K562 (cell line): ENCODE measurements at regions not wholly inside any gene's neighbourhood (a gene's known extent, or its start where the extent isn't known, plus 50 kb on each side); places are given as distances from the start of the nearest gene placed in this dataset.
A peak's percentile ranks its signal among the peaks of the same experiment; 100 is the strongest.
"Not testable (repeated sequence)": the region's sequence is repeated elsewhere in the genome, so short reads cannot be mapped to it uniquely, and the experiment has no call there.

ENCODE experiments used
- ATAC-seq: fragments of 200-7000 bp; cut with Tn5 transposase; 3 replicates; pipeline ENCODE4 v1.9.1; 2020; ENCODE audit warnings: moderate library complexity
- BruUV-seq: library from RNA; stranded (reverse); fragments of 400-500 nt; replicated peaks from 2 replicates; lab custom pipeline; 2021; lab: Mats Ljungman, UMichigan
- CTCF ChIA-PET: fragments of 300-600 bp; formaldehyde crosslinking; extraction: SDS; loops from one replicate; lab custom pipeline; 2021; ENCODE audit warnings: low intra/inter-chr PET ratio; lab: Yijun Ruan, JAX
- POLR2A ChIA-PET: fragments of 300-600, 350-650 bp; sonication (Branson Sonifier 250); formaldehyde crosslinking; extraction: SDS; loops from one replicate; lab custom pipeline; 2021; ENCODE audit warnings: antibody characterized with exemption, inconsistent platforms; lab: Yijun Ruan, JAX
- DNase-seq, 4 experiments: peaks; one replicate each; pipeline versions ENCODE4 v3.0.0 to v3.0.0-alpha.2; 2011 to 2018; ENCODE audit warnings: low spot score in 3 of 4, mixed read lengths in 3 of 4; ENCODE audit errors: extremely low read depth in 1 of 4
- FAIRE-seq: peaks from 2 replicates; lab custom pipeline; 2011; peaks lifted over from hg19 to GRCh38; lab: Jason Lieb, UNC
- H2AFZ ChIP-seq: 2 replicates; pipeline ENCODE4 v1.6.0; 2011; ENCODE audit warnings: low read depth, low read length, control low read depth, inconsistent platforms
- H3K27ac ChIP-seq: fragments of 200-600 bp; 3 replicates; pipeline ENCODE4 v1.8.0; 2011; ENCODE audit warnings: low read depth, mild to moderate bottlenecking, control low read depth, inconsistent platforms, low read length, moderate library complexity, mixed read lengths; ENCODE audit errors: extremely low read depth
- H3K27me3 ChIP-seq, 2 experiments: fragments of 300-600 bp in 1 of 2; 2 replicates in 1 of 2; 3 replicates in 1 of 2; pipeline versions ENCODE4 v1.6.0 to v1.8.0; 2011; ENCODE audit warnings: inconsistent platforms in 2 of 2, low read length in 2 of 2, mild to moderate bottlenecking in 1 of 2, mixed read lengths in 1 of 2, moderate library complexity in 1 of 2; ENCODE audit not compliant: control insufficient read depth in 2 of 2, insufficient read depth in 2 of 2
- H3K36me3 ChIP-seq: fragments of 300-600 bp; 3 replicates; pipeline ENCODE4 v1.8.0; 2011; ENCODE audit warnings: mild to moderate bottlenecking, low read length, inconsistent platforms; ENCODE audit not compliant: control insufficient read depth, insufficient read depth
- H3K4me1 ChIP-seq, 2 experiments: fragments of 200-600 bp in 1 of 2; replicated peaks in 1 of 2; 2 replicates in 1 of 2; 3 replicates in 1 of 2; pipeline versions ENCODE4 v1.5.1 to v1.8.0; 2011; ENCODE audit warnings: inconsistent platforms in 2 of 2, low read length in 2 of 2, mild to moderate bottlenecking in 1 of 2, mixed read lengths in 1 of 2, moderate library complexity in 1 of 2; ENCODE audit not compliant: control insufficient read depth in 2 of 2, insufficient read depth in 2 of 2
- H3K4me2 ChIP-seq: 2 replicates; pipeline ENCODE4 v1.6.1; 2011; ENCODE audit warnings: low read length, control low read depth, inconsistent platforms, mixed read lengths; ENCODE audit not compliant: insufficient read depth
- H3K4me3 ChIP-seq: fragments of 200-600 bp; sonication (generic), shearing (Covaris generic); 2 replicates; pipeline ENCODE4 v1.5.1; 2016; ENCODE audit warnings: control low read depth, inconsistent platforms
- H3K79me2 ChIP-seq: fragments of 200-600 bp; 3 replicates; pipeline ENCODE4 v1.8.0; 2011; ENCODE audit warnings: low read length, inconsistent platforms; ENCODE audit not compliant: control insufficient read depth, insufficient read depth
- H3K9ac ChIP-seq, 2 experiments: 2 replicates each; pipeline versions ENCODE4 v1.6.0 to v1.6.1; 2011; ENCODE audit warnings: low read depth in 2 of 2, low read length in 2 of 2, control low read depth in 1 of 2, inconsistent platforms in 1 of 2, mild to moderate bottlenecking in 1 of 2, mixed read lengths in 1 of 2; ENCODE audit not compliant: insufficient read depth in 1 of 2
- H3K9me1 ChIP-seq: one replicate; pipeline ENCODE4 v1.6.0; 2011; ENCODE audit warnings: inconsistent platforms, mild to moderate bottlenecking, low read length, moderate library complexity; ENCODE audit not compliant: control insufficient read depth, insufficient read depth
- H3K9me3 ChIP-seq: replicated peaks from 2 replicates; pipeline ENCODE4 v1.5.1; 2011; ENCODE audit warnings: low read depth, low read length, inconsistent platforms; ENCODE audit not compliant: control insufficient read depth, insufficient read depth
- H4K20me1 ChIP-seq: replicated peaks from 2 replicates; pipeline ENCODE4 v1.6.1; 2011; ENCODE audit warnings: low read length, inconsistent platforms, mixed read lengths; ENCODE audit not compliant: control insufficient read depth, insufficient read depth
- HDAC1 ChIP-seq, 2 experiments: fragments of 450-650 bp; IDR thresholded peaks; 2 replicates each; pipeline ENCODE4 v1.6.1; 2016 to 2017; ENCODE audit warnings: inconsistent platforms in 1 of 2, mild to moderate bottlenecking in 1 of 2, moderate library complexity in 1 of 2
- ZNF445 ChIP-seq: fragments of 250-450 bp; sonication (Bioruptor Pico); IDR thresholded peaks from 2 replicates; pipeline ENCODE4 v1.4.0; 2020; ENCODE audit warnings: low read depth, mild to moderate bottlenecking, moderate library complexity
- WGBS: fragments of 100-300 bp; shearing (Covaris generic); methylation state at CpG from one replicate; pipeline ENCODE4 v1.1.6; 2016; ENCODE audit warnings: low coverage, mixed read lengths; ENCODE audit not compliant: insufficient coverage; ENCODE audit errors: missing lambda C conversion rate; 5-methylcytosine and 5-hydroxymethylcytosine counted together
- in situ Hi-C: fragments of 300-500 bp; cut with MboI; formaldehyde crosslinking; loops from 4 replicates; pipeline ENCODE4 v1.15.0; 2018; ENCODE audit warnings: inconsistent platforms, mixed read lengths
- intact Hi-C: fragments of 100-400 bp; cut with micrococcal nuclease; formaldehyde crosslinking; loops from 2 replicates; pipeline ENCODE4 v1.14.2; 2022

DNA sequence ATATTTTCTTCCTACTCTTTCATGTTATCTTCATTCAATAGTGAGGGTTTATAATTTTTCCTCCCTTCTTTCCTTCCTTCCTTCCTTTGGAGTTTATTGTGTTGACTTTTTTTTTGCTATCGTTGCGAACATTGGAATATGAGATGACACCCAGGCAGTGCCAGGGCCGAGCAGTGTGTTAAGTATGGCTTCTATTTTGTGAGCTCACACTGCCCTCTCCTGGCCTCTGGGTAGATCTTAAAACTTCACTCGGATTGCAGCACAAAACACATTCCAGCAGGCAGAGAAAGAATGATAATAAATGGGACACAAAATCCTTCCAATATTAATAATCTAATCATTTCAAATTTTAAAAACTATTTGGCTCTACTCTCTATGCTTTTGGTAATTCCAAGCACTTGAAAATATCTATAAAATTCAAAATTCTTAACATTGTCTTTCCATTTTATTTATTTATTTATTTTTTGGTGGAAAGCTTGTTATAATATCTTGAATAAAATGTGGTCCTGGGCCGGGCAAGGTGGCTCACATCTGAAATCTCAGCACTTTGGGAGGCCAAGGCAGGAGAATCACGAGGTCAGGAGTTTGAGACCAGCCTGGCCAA lies 147.4 kb upstream of the OLIG3 start (continued):
- TF ChIP-seq ZNF445, result no peak
- TF ChIP-seq HDAC1 (IDR thresholded peaks at IDR 0.05), result 0 out of 4 replicates have a peak, but pooled peaks of 1 of the 2 experiments have one; percentile 14

DNA sequence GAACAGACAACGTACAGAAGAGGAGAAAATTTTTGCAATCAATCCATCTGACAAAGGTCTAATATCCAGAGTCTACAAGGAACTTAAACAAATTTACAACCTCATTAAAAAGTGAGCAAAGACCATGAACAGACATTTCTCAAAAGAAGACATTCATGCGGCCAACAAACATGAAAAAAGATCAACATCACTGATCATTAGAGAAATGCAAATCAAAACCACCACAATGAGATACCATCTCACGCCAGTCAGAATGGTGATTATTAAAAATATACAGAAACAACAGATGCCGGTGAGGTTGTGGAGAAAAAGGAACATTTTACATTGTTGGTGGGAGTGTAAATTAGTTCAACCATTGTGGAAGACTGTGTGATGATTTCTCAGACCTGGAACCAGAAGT lies 149.0 kb upstream of the OLIG3 start:
- H3K79me2 ChIP-seq, H3K27ac ChIP-seq, H3K4me3 ChIP-seq, H3K9ac ChIP-seq, H3K9me3 ChIP-seq, H3K36me3 ChIP-seq, BruUV-seq, H3K27me3 ChIP-seq, CTCF ChIA-PET, H3K4me1 ChIP-seq, H2AFZ ChIP-seq, ATAC-seq, H3K9me1 ChIP-seq, POLR2A ChIA-PET, H3K4me2 ChIP-seq, H4K20me1 ChIP-seq, DNase-seq, FAIRE-seq: not testable (repeated sequence)
- intact Hi-C loops (loop anchor here (10.0 kb wide), 1 partner anchor 798 kb away; no protein-coding TSS in a partner anchor), in situ Hi-C loops (loop anchor here (25.0 kb wide), 1 partner anchor 806 kb away; no protein-coding TSS in a partner anchor)
- 2% methylated on average over 4 of the region's 4 CpGs for WGBS

DNA sequence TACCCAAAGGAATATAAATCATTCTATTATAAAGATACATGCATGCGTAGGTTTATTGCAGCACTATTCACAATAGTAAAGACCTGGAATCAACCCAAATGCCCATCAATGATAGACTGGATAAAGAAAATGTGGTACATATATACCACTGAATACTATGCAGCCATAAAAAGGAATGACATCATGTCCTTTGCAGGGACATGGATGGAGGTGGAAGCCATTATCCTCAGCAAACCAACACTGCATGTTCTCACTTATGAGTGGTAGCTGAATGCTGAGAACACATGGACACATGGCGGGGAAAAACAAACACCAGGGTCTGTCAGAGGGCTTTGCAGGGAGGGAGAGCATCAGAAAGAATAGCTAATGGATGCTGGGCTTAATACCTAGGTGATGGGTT lies 149.4 kb upstream of the OLIG3 start:
- H3K9me3 ChIP-seq, POLR2A ChIA-PET, BruUV-seq, ATAC-seq, H4K20me1 ChIP-seq, H3K9ac ChIP-seq, DNase-seq, H3K4me1 ChIP-seq, H3K4me3 ChIP-seq, H3K27ac ChIP-seq, H3K27me3 ChIP-seq, H3K79me2 ChIP-seq, H3K9me1 ChIP-seq, H3K4me2 ChIP-seq, H2AFZ ChIP-seq, FAIRE-seq, H3K36me3 ChIP-seq, CTCF ChIA-PET: not testable (repeated sequence)
- intact Hi-C loops, result loop anchor here (10.0 kb wide), 1 partner anchor 799 kb away; no protein-coding TSS in a partner anchor
- in situ Hi-C loops, result loop anchor here (25.0 kb wide), 1 partner anchor 806 kb away; no protein-coding TSS in a partner anchor
- 3% methylated on average over 2 of the region's 2 CpGs for WGBS
